Gastrocnemius medialis (tissue), 4 donors: ENCODE measurements at regions not wholly inside any gene's neighbourhood (a gene's known extent, or its start where the extent isn't known, plus 50 kb on each side); places are given as distances from the start of the nearest gene placed in this dataset.

Source experiments
- ATAC-seq, 2 donors: fragments of 150-250 bp; one replicate each; pipeline ENCODE4 v1.9.1; 2016
- DNase-seq, 2 donors: peaks; one replicate each; pipeline ENCODE4 v3.0.0-alpha.2; 2019
- H3K27ac ChIP-seq, 4 donors: fragments of 200-600 bp; sonication (generic); 1 replicate in 1 of 4; 2 replicates in 3 of 4; pipeline ENCODE4 v1.5.1; 2016 to 2018; ENCODE audit warnings: mild to moderate bottlenecking in 2 of 4, moderate library complexity in 1 of 4
- H3K27me3 ChIP-seq, 3 donors: fragments of 200-600 bp; sonication (generic) in 2 of 3; 1 replicate in 1 of 3; 2 replicates in 2 of 3; pipeline versions ENCODE4 v1.5.1 to v1.6.0; 2016 to 2019; ENCODE audit warnings: mild to moderate bottlenecking in 1 of 3, moderate library complexity in 1 of 3
- H3K36me3 ChIP-seq, 2 donors: fragments of 200-600 bp; sonication (generic) in 1 of 2; one replicate each; pipeline ENCODE4 v1.5.1; 2017 to 2018
- H3K4me1 ChIP-seq, 2 donors: fragments of 200-600 bp; sonication (generic) in 1 of 2; one replicate each; pipeline ENCODE4 v1.5.1; 2016 to 2017; ENCODE audit warnings: mild to moderate bottlenecking in 2 of 2
- H3K4me3 ChIP-seq, 4 donors: fragments of 200-600 bp; sonication (generic) in 3 of 4; 1 replicate in 1 of 4; 2 replicates in 3 of 4; pipeline ENCODE4 v1.5.1; 2016 to 2019; ENCODE audit warnings: mild to moderate bottlenecking in 2 of 4
- H3K9me3 ChIP-seq, 3 donors: fragments of 200-600 bp; sonication (generic) in 2 of 3; 1 replicate in 1 of 3; 2 replicates in 2 of 3; pipeline ENCODE4 v1.5.1; 2016 to 2019
- CTCF ChIP-seq, 5 experiments: fragments of 450-650 bp in 3 of 5; fragments of 200-600 bp in 2 of 5; sonication (generic) in 2 of 5; IDR thresholded peaks in 4 of 5; conservative IDR thresholded peaks in 1 of 5; 1 replicate in 4 of 5; 2 replicates in 1 of 5; pipeline ENCODE4 v1.5.1; 2016 to 2019; ENCODE audit warnings: antibody characterized with exemption in 5 of 5, mild to moderate bottlenecking in 3 of 5, moderate library complexity in 3 of 5
- POLR2A ChIP-seq, 2 donors: fragments of 450-650 bp; IDR thresholded peaks; one replicate each; pipeline ENCODE4 v1.6.1; 2017; ENCODE audit warnings: antibody characterized with exemption in 2 of 2, mild to moderate bottlenecking in 2 of 2, moderate library complexity in 2 of 2
- in situ Hi-C, 4 donors: fragments of 200-750 bp; cut with MboI; loops; one replicate each; pipeline versions ENCODE4 v1.15.0 to v1.8.0; 2017; ENCODE audit warnings: low sequenced_read_pairs in 4 of 4
- intact Hi-C: fragments of 100-400 bp; cut with DNase I; formaldehyde crosslinking; loops from one replicate; pipeline ENCODE4 v1.15.1; 2023; ENCODE audit warnings: low total_unique reads

DNA sequence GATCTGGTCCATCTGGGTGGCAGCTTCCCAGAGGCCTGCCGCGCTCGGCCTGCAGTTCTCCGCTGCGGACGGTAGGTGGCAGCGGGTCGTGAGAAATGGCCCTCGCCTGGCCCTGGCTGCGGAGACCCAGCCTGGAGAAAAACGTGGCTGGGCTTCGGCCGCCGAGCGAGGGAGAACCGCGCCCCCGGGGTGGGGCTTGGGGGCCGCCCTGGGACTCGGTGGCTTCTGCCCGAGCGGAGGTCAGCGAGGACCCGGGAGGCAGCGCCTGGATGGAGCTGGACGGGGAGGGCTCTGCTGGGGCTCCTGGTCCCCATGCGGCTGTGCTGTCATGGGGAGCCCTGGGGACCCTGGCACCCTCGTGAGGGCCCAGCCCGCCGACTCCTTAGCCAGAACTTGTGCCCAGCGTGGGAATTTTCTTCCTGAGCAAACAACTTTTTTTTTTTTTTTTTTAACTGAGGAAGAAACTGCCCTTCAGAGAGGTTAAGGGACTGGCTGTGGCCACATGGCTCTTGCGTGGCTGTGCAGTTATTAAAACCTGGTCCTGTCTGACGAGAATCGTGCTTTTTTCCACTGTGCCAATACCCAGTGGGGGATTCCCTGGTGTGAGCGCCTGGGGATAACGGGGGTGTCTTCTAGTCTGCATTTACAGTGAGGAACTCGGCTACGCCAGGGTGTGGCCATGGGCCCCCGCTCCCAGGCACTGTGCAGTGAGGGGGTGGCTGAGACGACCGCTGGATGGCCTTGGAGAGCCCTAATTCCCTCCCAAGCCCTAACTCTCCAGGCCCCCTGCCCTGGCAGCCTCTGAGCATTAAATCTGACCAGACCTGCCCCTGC lies 535.6 kb downstream of the INSC start:
- DNase-seq (peak; percentile 79 to 83), ATAC-seq (peak; percentile 92)
- no peaks in the 10 kb centered on the region for H3K9me3 ChIP-seq
- intact Hi-C loops (loop anchor here (1.0 to 10.0 kb wide), 4 partner anchors 56 to 962 kb away; no protein-coding TSS in a partner anchor), in situ Hi-C loops (loop anchor here in 1 of 4 donors (10.0 kb wide), 1 partner anchor 954 kb away; no protein-coding TSS in a partner anchor)
- H3K27me3 ChIP-seq = no peaks in the 10 kb centered on the region
- H3K27ac ChIP-seq = peak overlapping the region; percentile 50 to 72 (median 61)
- H3K36me3 ChIP-seq = no peaks in the 10 kb centered on the region
- H3K4me3 ChIP-seq = peak overlapping the region; percentile 44 to 56 (median 50)
- TF ChIP-seq POLR2A (IDR thresholded peaks at IDR 0.05) (no peak), CTCF (IDR thresholded peaks at IDR 0.05 in 4 of 5, conservative IDR thresholded peaks at IDR 0.05 in 1 of 5) (peak; percentile 91 to 98 (median 96))
- H3K4me1 ChIP-seq = peaks cover 9 to 23% of the 10 kb centered on the region in 2 donors

GRCh38 chr11:15651033-15651432 lies 536.3 kb downstream of the INSC start:
- peaks cover 9 to 23% of the 10 kb centered on the region in 2 donors for H3K4me1 ChIP-seq
- in situ Hi-C loops (loop anchor here in 1 of 4 donors (10.0 kb wide), 1 partner anchor 954 kb away; no protein-coding TSS in a partner anchor), intact Hi-C loops (loop anchor here (5.0 to 10.0 kb wide), 3 partner anchors 166 to 961 kb away; no protein-coding TSS in a partner anchor)
- no peak for TF ChIP-seq CTCF (IDR thresholded peaks at IDR 0.05 in 4 of 5, conservative IDR thresholded peaks at IDR 0.05 in 1 of 5)
- no peak for TF ChIP-seq POLR2A (IDR thresholded peaks at IDR 0.05)
- H3K9me3 ChIP-seq = no peaks in the 10 kb centered on the region
- H3K36me3 ChIP-seq = no peaks in the 10 kb centered on the region
- no peak overlapping the region for H3K4me3 ChIP-seq
- ATAC-seq (no peak), DNase-seq (no peak)
- H3K27ac ChIP-seq = peak overlapping the region in 3 of 4 donors; percentile 50 to 72 (median 50)
- no peaks in the 10 kb centered on the region for H3K27me3 ChIP-seq

GRCh38 chr11:15651816-15652215 lies 537.1 kb downstream of the INSC start:
- Histone ChIP-seq H3K9me3 (no peaks in the 10 kb centered on the region), H3K4me1 (peaks cover 9 to 23% of the 10 kb centered on the region in 2 donors), H3K27me3 (no peaks in the 10 kb centered on the region), H3K27ac (peak overlapping the region in 2 of 4 donors; percentile 17 to 42), H3K36me3 (no peaks in the 10 kb centered on the region), H3K4me3 (peak overlapping the region; percentile 20 to 37 (median 32))
- no peak for DNase-seq
- no peak for ATAC-seq
- intact Hi-C loops = loop anchor here (5.0 to 10.0 kb wide), 3 partner anchors 165 to 960 kb away; no protein-coding TSS in a partner anchor
- TF ChIP-seq CTCF (IDR thresholded peaks at IDR 0.05 in 4 of 5, conservative IDR thresholded peaks at IDR 0.05 in 1 of 5) = no peak
- TF ChIP-seq POLR2A (IDR thresholded peaks at IDR 0.05) = no peak
- in situ Hi-C loops = loop anchor here in 1 of 4 donors (10.0 kb wide), 1 partner anchor 953 kb away; no protein-coding TSS in a partner anchor

- no peak for ATAC-seq
- Histone ChIP-seq H3K4me3 (no peak overlapping the region), H3K27me3 (no peaks in the 10 kb centered on the region), H3K4me1 (peaks cover 16 to 33% of the 10 kb centered on the region in 2 donors), H3K9me3 (no peaks in the 10 kb centered on the region), H3K36me3 (no peaks in the 10 kb centered on the region), H3K27ac (no peak overlapping the region)
- in situ Hi-C loops = loop anchor here in 1 of 4 donors (10.0 kb wide), 1 partner anchor 952 kb away; no protein-coding TSS in a partner anchor
- intact Hi-C loops = loop anchor here (5.0 to 10.0 kb wide), 3 partner anchors 164 to 959 kb away; no protein-coding TSS in a partner anchor
- TF ChIP-seq POLR2A (IDR thresholded peaks at IDR 0.05) (no peak), CTCF (IDR thresholded peaks at IDR 0.05 in 4 of 5, conservative IDR thresholded peaks at IDR 0.05 in 1 of 5) (no peak)
- DNase-seq = no peak
Measured at GRCh38 chr11:15653191-15653710, 538.5 kb downstream of the INSC start.
